Type B pancreatic cell (in vitro differentiated cells): ENCODE measurements at regions not wholly inside any gene's neighbourhood (a gene's known extent, or its start where the extent isn't known, plus 50 kb on each side); places are given as distances from the start of the nearest gene placed in this dataset.

Experiments
- DNase-seq: peaks from one replicate; pipeline ENCODE4 v3.0.0; 2021; ENCODE audit warnings: mixed read lengths; ENCODE audit not compliant: unreplicated experiment; ENCODE audit errors: extremely low spot score
- H3K27ac Mint-ChIP-seq: 2 replicates; pipeline ENCODE4 v1.8.0; 2021; ENCODE audit warnings: mild to moderate bottlenecking, mixed read lengths
- H3K27me3 Mint-ChIP-seq: 2 replicates; pipeline ENCODE4 v1.8.0; 2021; ENCODE audit warnings: mixed read lengths
- H3K36me3 Mint-ChIP-seq: 2 replicates; pipeline ENCODE4 v1.8.0; 2021; ENCODE audit warnings: mixed read lengths
- H3K4me1 Mint-ChIP-seq: one replicate; pipeline ENCODE4 v1.8.0; 2021; ENCODE audit warnings: mixed read lengths; ENCODE audit not compliant: unreplicated experiment
- H3K4me3 Mint-ChIP-seq: 2 replicates; pipeline ENCODE4 v1.8.0; 2021; ENCODE audit warnings: mild to moderate bottlenecking, mixed read lengths
- H3K9me3 Mint-ChIP-seq: 2 replicates; pipeline ENCODE4 v1.8.0; 2021; ENCODE audit warnings: mixed read lengths
- TF ChIP-seq, protein P1 (sequence below): fragments of 200-600 bp; sonication (generic); conservative IDR thresholded peaks from 2 replicates; pipeline ENCODE4 v1.5.0; 2021; ENCODE audit warnings: antibody characterized with exemption, mild to moderate bottlenecking

DNA sequence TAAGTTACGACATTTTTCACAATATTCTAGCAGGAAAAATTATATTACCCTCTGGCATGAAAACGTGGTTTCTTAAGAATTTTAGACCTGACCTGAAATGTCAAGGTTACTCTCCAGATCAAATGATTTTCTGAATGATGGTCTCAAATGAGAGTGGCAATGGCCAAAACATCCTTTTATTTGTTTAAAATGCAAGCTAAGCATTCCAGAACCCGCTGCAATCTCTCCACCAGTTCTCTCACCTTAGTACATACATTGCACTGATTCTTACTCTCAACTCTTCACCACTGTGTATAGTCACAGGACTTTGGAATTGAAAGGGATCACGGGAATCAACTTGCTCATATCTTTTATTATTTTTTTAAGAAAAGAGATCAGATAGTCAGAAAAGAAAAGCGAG is 391.6 kb upstream of the LRATD1 start:
- H3K4me3 Mint-ChIP-seq, result no peak overlapping the region
- H3K4me1 Mint-ChIP-seq, result peaks cover 5% of the 10 kb centered on the region
- no peak for DNase-seq
- H3K9me3 Mint-ChIP-seq, result no peaks in the 10 kb centered on the region
- H3K36me3 Mint-ChIP-seq, result no peaks in the 10 kb centered on the region
- TF ChIP-seq, protein P1, sequence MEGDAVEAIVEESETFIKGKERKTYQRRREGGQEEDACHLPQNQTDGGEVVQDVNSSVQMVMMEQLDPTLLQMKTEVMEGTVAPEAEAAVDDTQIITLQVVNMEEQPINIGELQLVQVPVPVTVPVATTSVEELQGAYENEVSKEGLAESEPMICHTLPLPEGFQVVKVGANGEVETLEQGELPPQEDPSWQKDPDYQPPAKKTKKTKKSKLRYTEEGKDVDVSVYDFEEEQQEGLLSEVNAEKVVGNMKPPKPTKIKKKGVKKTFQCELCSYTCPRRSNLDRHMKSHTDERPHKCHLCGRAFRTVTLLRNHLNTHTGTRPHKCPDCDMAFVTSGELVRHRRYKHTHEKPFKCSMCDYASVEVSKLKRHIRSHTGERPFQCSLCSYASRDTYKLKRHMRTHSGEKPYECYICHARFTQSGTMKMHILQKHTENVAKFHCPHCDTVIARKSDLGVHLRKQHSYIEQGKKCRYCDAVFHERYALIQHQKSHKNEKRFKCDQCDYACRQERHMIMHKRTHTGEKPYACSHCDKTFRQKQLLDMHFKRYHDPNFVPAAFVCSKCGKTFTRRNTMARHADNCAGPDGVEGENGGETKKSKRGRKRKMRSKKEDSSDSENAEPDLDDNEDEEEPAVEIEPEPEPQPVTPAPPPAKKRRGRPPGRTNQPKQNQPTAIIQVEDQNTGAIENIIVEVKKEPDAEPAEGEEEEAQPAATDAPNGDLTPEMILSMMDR, result no peak
- no peaks in the 10 kb centered on the region for H3K27me3 Mint-ChIP-seq
- H3K27ac Mint-ChIP-seq, result no peak overlapping the region

DNA sequence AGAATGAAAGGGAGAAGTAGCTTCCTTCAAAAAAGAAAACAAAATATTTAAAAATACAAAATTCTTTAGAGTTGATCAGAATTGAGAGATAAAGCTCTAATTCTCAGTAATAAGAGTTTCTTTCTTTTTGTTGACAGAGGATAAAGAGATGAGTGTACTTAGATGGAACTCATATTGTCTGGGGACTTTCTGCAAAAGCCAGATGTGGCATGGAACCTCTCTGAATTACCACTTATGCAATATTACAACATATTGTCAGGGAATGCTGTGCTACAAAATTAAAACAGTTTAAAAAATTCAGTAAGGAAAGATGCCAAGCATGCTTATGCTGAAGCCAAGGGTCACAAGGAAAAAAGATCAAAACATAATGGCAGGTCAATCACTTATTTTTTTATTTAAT is 386.6 kb upstream of the LRATD1 start:
- Mint-ChIP-seq H3K27ac (no peak overlapping the region), H3K36me3 (no peaks in the 10 kb centered on the region), H3K27me3 (no peaks in the 10 kb centered on the region), H3K9me3 (no peaks in the 10 kb centered on the region), H3K4me1 (no peaks in the 10 kb centered on the region), H3K4me3 (no peak overlapping the region)
- DNase-seq, result no peak
- TF ChIP-seq, protein P1, result no peak

DNA sequence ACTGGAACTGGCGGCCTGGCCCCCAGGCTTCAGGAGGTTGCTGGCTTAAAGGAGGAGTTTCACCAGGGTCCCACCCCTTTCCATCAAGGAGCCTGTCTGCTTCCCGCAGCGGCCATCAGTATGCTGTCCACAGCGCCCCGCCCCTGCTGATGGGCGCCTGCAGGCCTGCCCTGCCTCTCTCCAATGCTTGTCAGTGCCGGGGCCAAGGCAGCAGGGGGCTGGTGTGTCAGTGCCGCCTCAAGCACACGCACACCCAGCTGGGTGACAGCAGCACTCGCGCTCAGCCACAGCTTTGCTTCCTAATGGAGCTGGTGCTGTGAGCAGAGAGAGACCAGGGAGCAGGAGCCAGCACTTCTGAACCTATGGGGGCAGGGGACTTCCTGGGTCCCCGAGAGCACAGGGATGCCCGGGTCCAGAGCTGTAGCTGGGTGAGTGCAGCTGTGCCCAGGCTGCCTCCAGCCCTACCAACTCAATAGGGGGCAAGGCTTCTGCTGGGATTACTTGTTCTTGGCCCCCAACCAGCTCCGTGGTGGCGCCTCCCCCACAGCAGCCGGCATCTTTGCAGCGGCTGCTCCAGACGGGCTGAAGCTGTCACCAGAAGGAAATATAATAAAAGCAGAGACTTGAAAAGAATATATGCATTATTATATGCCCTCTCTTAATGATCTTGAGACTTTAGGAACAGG is 377.2 kb upstream of the LRATD1 start:
- Mint-ChIP-seq H3K27ac (no peak overlapping the region), H3K27me3 (no peaks in the 10 kb centered on the region), H3K4me3 (no peak overlapping the region), H3K36me3 (no peaks in the 10 kb centered on the region), H3K4me1 (no peaks in the 10 kb centered on the region), H3K9me3 (no peaks in the 10 kb centered on the region)
- TF ChIP-seq, protein P1, result no peak
- DNase-seq, result no peak

DNA sequence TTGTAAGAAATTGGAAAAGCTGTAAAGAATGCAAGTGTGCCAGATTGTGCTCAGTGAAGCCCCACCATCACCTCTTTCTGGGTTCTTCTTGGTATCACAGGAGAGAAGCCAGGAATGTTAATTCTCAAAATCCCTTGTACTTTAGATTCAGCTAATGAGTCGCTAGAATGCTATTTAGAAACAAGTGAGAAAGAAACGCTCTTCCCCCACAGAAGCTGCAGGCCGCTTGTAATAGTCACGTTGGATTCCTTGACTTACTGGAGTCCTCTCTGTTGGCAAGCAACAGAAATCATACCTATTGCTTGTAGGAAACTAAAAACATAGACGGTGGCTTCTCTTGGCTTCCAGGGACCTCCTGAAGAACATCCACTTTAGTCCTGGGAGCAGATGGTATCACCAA is 375.6 kb upstream of the LRATD1 start:
- TF ChIP-seq, protein P1, result no peak
- no peaks in the 10 kb centered on the region for H3K27me3 Mint-ChIP-seq
- DNase-seq, result no peak
- H3K4me3 Mint-ChIP-seq, result no peak overlapping the region
- H3K9me3 Mint-ChIP-seq, result no peaks in the 10 kb centered on the region
- no peak overlapping the region for H3K27ac Mint-ChIP-seq
- H3K36me3 Mint-ChIP-seq, result no peaks in the 10 kb centered on the region
- H3K4me1 Mint-ChIP-seq, result no peaks in the 10 kb centered on the region

DNA sequence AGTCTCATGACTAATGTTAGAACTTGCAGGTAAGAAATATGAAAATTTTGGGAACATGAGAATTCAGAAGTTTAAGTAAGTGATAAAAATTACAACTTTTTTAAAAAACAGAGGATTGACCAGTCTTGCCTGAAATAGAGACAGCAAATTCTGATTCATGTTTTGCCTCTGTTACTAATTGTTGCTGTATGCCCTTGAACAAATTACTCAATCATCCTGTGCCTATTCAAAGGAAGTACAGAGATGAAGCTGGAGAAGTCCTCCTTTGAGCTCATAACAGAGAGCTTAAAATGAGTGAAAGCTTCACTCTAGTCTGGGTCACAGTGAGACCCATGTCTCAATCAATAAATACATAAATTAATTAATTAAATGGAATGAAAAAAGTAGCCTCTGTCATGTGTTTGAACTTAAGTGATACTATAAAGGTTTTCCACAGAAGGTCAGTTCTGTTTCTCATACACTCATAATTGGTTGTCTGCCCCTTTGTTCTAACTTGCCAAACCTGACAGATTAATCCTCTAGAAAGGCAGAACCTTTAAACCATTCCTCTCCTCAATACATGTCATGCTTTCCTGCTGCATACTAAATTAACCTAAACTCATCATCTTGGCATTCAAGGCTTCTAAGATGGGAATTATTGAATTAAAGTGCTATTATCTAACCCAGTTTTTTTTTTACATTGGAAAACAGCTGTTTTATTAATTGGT is 374.6 kb upstream of the LRATD1 start:
- H3K27ac Mint-ChIP-seq, result no peak overlapping the region
- H3K36me3 Mint-ChIP-seq, result no peaks in the 10 kb centered on the region
- H3K4me3 Mint-ChIP-seq, result no peak overlapping the region
- no peaks in the 10 kb centered on the region for H3K27me3 Mint-ChIP-seq
- H3K4me1 Mint-ChIP-seq, result no peaks in the 10 kb centered on the region
- TF ChIP-seq, protein P1, result no peak
- no peaks in the 10 kb centered on the region for H3K9me3 Mint-ChIP-seq
- DNase-seq, result no peak
